HepG2 (cell line): ENCODE measurements at regions not wholly inside any gene's neighbourhood (a gene's known extent, or its start where the extent isn't known, plus 50 kb on each side); places are given as distances from the start of the nearest gene placed in this dataset.

Source experiments
- AHDC1 ChIP-seq: sonication (generic); formaldehyde crosslinking; IDR thresholded peaks from 2 replicates; pipeline ENCODE4 v1.5.1; 2020; ENCODE audit warnings: mild to moderate bottlenecking, missing genetic modification reagents, borderline replicate concordance
- ARID4A ChIP-seq: sonication (generic); formaldehyde crosslinking; IDR thresholded peaks from 2 replicates; pipeline ENCODE4 v1.5.0; 2020; ENCODE audit warnings: mild to moderate bottlenecking, missing genetic modification reagents, borderline replicate concordance
- ARNT ChIP-seq: fragments of 450-650 bp; IDR thresholded peaks from 2 replicates; pipeline ENCODE4 v1.6.1; 2017
- CBX1 ChIP-seq: IDR thresholded peaks from one replicate; pipeline ENCODE4 v1.6.1; 2016; ENCODE audit warnings: antibody characterized with exemption, low read depth
- CREB3 ChIP-seq: sonication (generic); formaldehyde crosslinking; IDR thresholded peaks from 2 replicates; pipeline ENCODE4 v1.5.0; 2020; ENCODE audit warnings: missing genetic modification reagents
- DBP ChIP-seq: sonication (generic); formaldehyde crosslinking; IDR thresholded peaks from 2 replicates; pipeline ENCODE4 v1.4.0; 2020; ENCODE audit warnings: missing genetic modification reagents; ENCODE audit errors: not compliant biosample characterization
- EEA1 ChIP-seq: sonication (generic); formaldehyde crosslinking; IDR thresholded peaks from 2 replicates; pipeline ENCODE4 v1.5.1; 2020; ENCODE audit warnings: mild to moderate bottlenecking, missing genetic modification reagents, borderline replicate concordance
- FLYWCH1 ChIP-seq: sonication (generic); formaldehyde crosslinking; IDR thresholded peaks from 2 replicates; pipeline ENCODE4 v1.8.1; 2023; ENCODE audit warnings: mild to moderate bottlenecking, missing genetic modification reagents
- FOXP4 ChIP-seq: sonication (generic); formaldehyde crosslinking; IDR thresholded peaks from 2 replicates; pipeline ENCODE4 v1.4.0; 2020; ENCODE audit warnings: missing genetic modification reagents
- TEAD2 ChIP-seq: sonication (generic); formaldehyde crosslinking; IDR thresholded peaks from 2 replicates; pipeline ENCODE4 v1.9.0; 2021; ENCODE audit warnings: missing genetic modification reagents
- YEATS4 ChIP-seq: sonication (generic); formaldehyde crosslinking; IDR thresholded peaks from 2 replicates; pipeline ENCODE4 v1.4.0; 2020; ENCODE audit warnings: missing genetic modification reagents, borderline replicate concordance
- ZC3H13 ChIP-seq: sonication (generic); formaldehyde crosslinking; IDR thresholded peaks from 2 replicates; pipeline ENCODE4 v1.8.1; 2023; ENCODE audit warnings: mild to moderate bottlenecking, missing genetic modification reagents, moderate library complexity
- ZKSCAN1 ChIP-seq: fragments of 150-350 bp; IDR thresholded peaks from 2 replicates; pipeline ENCODE4 v1.6.1; 2014; ENCODE audit warnings: low read length
- ZNF17 ChIP-seq: sonication (generic); formaldehyde crosslinking; IDR thresholded peaks from 2 replicates; pipeline ENCODE4 v1.5.0; 2020; ENCODE audit warnings: mild to moderate bottlenecking, missing genetic modification reagents
- ZNF333 ChIP-seq: sonication (generic); formaldehyde crosslinking; IDR thresholded peaks from 2 replicates; pipeline ENCODE4 v1.4.0; 2020; ENCODE audit warnings: mild to moderate bottlenecking, missing genetic modification reagents, borderline replicate concordance
- ZNF343 ChIP-seq: sonication (generic); formaldehyde crosslinking; IDR thresholded peaks from 2 replicates; pipeline ENCODE4 v1.4.0; 2020; ENCODE audit warnings: mild to moderate bottlenecking, missing genetic modification reagents

DNA sequence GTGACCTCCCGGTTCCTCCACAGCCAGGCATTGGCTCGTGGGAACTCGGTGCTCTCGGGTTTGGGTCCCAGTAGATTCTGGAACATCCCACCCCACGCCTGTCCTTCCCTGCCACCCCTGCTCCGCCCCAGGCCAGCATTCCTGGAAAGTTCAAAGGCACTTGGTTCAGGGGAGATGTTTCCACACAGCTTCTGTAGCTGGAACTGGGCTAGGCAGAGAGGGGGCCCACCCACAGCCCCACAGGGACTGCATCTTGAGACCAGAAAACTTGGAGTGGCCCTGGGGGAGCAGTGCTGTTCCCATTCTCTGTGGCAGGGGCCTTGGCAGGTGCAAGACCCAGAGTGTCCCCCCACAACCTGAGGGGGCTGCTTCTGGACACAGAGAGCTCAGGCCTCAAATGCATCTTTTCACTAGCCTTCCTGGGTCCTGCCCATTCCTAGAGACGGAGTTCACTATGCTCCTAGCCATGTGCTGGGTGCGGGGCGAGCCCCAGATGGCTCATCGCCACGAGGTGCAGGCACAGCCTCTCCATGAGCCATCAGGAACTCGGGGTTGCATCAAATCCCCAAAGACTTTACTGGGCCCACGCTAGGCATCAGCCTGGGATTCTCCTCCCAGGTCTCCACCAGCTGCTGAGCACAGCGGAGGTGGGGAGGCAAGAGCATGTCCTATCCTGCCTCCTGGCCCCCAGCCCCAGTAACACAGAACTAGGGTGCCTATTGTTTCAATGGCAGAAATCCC lies 68.7 kb downstream of the ZFP36L2 start (continued):
- TF ChIP-seq ARID4A (CRISPR knock-in tag), result no peak; the same call in 1 of the 2 replicates
- TF ChIP-seq CREB3, result no peak
- no peak for TF ChIP-seq DBP (CRISPR knock-in tag)
- no peak for TF ChIP-seq CBX1
- TF ChIP-seq FLYWCH1 (CRISPR knock-in tag), result no peak
- TF ChIP-seq AHDC1 (CRISPR knock-in tag), result 0 out of 2 replicates have a peak, but pooled peaks have one; percentile 15
- no peak for TF ChIP-seq ZC3H13 (CRISPR knock-in tag)
- TF ChIP-seq ZNF333, result no peak
- no peak for TF ChIP-seq YEATS4 (CRISPR knock-in tag)
- no peak for TF ChIP-seq ZNF343
- no peak for TF ChIP-seq TEAD2 (CRISPR knock-in tag)
- 0 out of 2 replicates have a peak, but pooled peaks have one; percentile 82 for TF ChIP-seq EEA1
- TF ChIP-seq ARNT, result no peak
- no peak; the same call in 1 of the 2 replicates for TF ChIP-seq FOXP4 (CRISPR knock-in tag)
- no peak for TF ChIP-seq ZNF17
- TF ChIP-seq ZKSCAN1, result no peak
